ENCODE measurements at regions not wholly inside any gene's neighbourhood (a gene's known extent, or its start where the extent isn't known, plus 50 kb on each side); places are given as distances from the start of the nearest gene placed in this dataset.

GRCh38 chr1:182330303-182330702, 61.3 kb downstream of the GLUL start:
- TF ChIP-seq EZH2 (IDR thresholded peaks at IDR 0.05; ENCODE audit: low read length) (no peak), CTCF (optimal IDR thresholded peaks at IDR 0.05 in 1 of 3, IDR thresholded peaks at IDR 0.05 in 1 of 3, conservative IDR thresholded peaks at IDR 0.05 in 1 of 3; ENCODE audit: extremely low read depth in 1 of 3, insufficient read depth in 2 of 3, low read length in 3 of 3) (no peak)

All from keratinocyte (primary cell).